CD4-positive, alpha-beta memory T cell (primary cell): ENCODE measurements at regions not wholly inside any gene's neighbourhood (a gene's known extent, or its start where the extent isn't known, plus 50 kb on each side); places are given as distances from the start of the nearest gene placed in this dataset.

Experiments used
- CTCF ChIA-PET: fragments of 350-600 bp; sonication (Branson Sonifier 250); formaldehyde crosslinking; loops from one replicate; lab custom pipeline; 2021; ENCODE audit warnings: inconsistent platforms; ENCODE audit not compliant: partially characterized antibody; lab: Charles Lee
- POLR2A ChIA-PET: fragments of 350-600 bp; sonication (Branson Sonifier 250); formaldehyde crosslinking; loops from one replicate; lab custom pipeline; 2021; ENCODE audit not compliant: partially characterized antibody; lab: Charles Lee
- DNase-seq, 5 donors: peaks; one replicate each; pipeline versions ENCODE4 v3.0.0 to v3.0.0-alpha.2; 2020 to 2022; ENCODE audit warnings: mixed read lengths in 1 of 5
- H3K27ac ChIP-seq: one replicate; pipeline ENCODE4 v1.7.0; 2013; ENCODE audit warnings: low read depth, low read length
- H3K27me3 ChIP-seq: 2 replicates; pipeline ENCODE4 v1.7.0; 2013; ENCODE audit warnings: mild to moderate bottlenecking, low read length, moderate library complexity; ENCODE audit not compliant: insufficient read depth
- H3K36me3 ChIP-seq: 2 replicates; pipeline ENCODE4 v1.7.0; 2013; ENCODE audit warnings: mild to moderate bottlenecking, low read length, moderate library complexity; ENCODE audit not compliant: insufficient read depth
- H3K4me1 ChIP-seq: 2 replicates; pipeline ENCODE4 v1.7.0; 2013; ENCODE audit warnings: mild to moderate bottlenecking, low read length, moderate library complexity; ENCODE audit not compliant: insufficient read depth
- H3K4me3 ChIP-seq, 2 donors: one replicate each; pipeline ENCODE4 v1.7.0; 2013; ENCODE audit warnings: low read length in 2 of 2, mild to moderate bottlenecking in 1 of 2
- H3K9me3 ChIP-seq, 2 donors: one replicate each; pipeline ENCODE4 v1.7.0; 2013; ENCODE audit warnings: low read length in 2 of 2, control low read depth in 1 of 2; ENCODE audit not compliant: control insufficient read depth in 1 of 2
- H3K27ac Mint-ChIP-seq, 7 donors: one replicate each; pipeline ENCODE4 v1.8.0; 2020 to 2021; ENCODE audit warnings: mixed read lengths in 7 of 7, mild to moderate bottlenecking in 6 of 7, inconsistent platforms in 3 of 7, moderate library complexity in 3 of 7
- H3K27me3 Mint-ChIP-seq, 2 donors: one replicate each; pipeline ENCODE4 v1.8.0; 2020 to 2021; ENCODE audit warnings: mixed read lengths in 2 of 2
- H3K36me3 Mint-ChIP-seq, 2 donors: one replicate each; pipeline ENCODE4 v1.8.0; 2020 to 2021; ENCODE audit warnings: mixed read lengths in 2 of 2, inconsistent platforms in 1 of 2, mild to moderate bottlenecking in 1 of 2
- H3K4me1 Mint-ChIP-seq, 4 donors: one replicate each; pipeline ENCODE4 v1.8.0; 2020 to 2021; ENCODE audit warnings: mixed read lengths in 4 of 4, mild to moderate bottlenecking in 1 of 4
- H3K4me3 Mint-ChIP-seq, 8 donors: one replicate each; pipeline ENCODE4 v1.8.0; 2020 to 2021; ENCODE audit warnings: mixed read lengths in 8 of 8, mild to moderate bottlenecking in 7 of 8, moderate library complexity in 6 of 8, inconsistent platforms in 3 of 8
- H3K9me3 Mint-ChIP-seq, 8 donors: one replicate each; pipeline ENCODE4 v1.8.0; 2020 to 2021; ENCODE audit warnings: mixed read lengths in 8 of 8, mild to moderate bottlenecking in 5 of 8, inconsistent platforms in 3 of 8, moderate library complexity in 1 of 8
- intact Hi-C: fragments of 100-400 bp; cut with micrococcal nuclease; formaldehyde crosslinking; loops from one replicate; pipeline ENCODE4 v1.15.1; 2023

DNA sequence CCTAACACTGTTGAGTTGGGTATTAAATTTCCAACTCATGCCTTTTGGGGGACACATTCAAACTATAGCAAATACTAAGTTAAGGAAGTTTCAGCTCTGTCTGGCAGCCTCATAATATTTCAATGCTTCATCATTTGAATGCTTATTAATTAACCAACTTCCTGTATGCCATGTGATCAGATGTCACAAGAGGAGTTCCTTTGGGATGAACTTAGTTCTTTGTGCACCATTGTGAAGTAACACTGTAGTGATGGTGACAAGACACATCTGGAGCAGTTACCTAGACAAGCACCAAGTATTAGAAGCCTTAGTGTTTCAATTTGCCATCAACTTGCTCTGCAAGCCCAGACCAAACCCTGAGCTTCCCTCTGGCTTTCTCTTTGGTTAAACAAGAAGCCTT lies 90.7 kb upstream of the IL12B start:
- ChIA-PET CTCF (interaction anchor here (0.9 to 1.8 kb wide), 4 partner anchors 8 to 89 kb away, joined by 3 to 6 read pairs (median 4); no protein-coding TSS in a partner anchor), POLR2A (interaction anchor here (1.1 kb wide), 1 partner anchor 80 kb away, joined by 4 read pairs; no protein-coding TSS in a partner anchor)
- H3K4me3 ChIP-seq: no peak overlapping the region
- H3K27me3 ChIP-seq: no peaks in the 10 kb centered on the region
- intact Hi-C loops: no loop called here
- no peaks in the 10 kb centered on the region for H3K4me1 ChIP-seq
- Mint-ChIP-seq H3K27ac (no peak overlapping the region), H3K4me3 (no peak overlapping the region), H3K27me3 (no peaks in the 10 kb centered on the region), H3K36me3 (no peaks in the 10 kb centered on the region), H3K4me1 (peaks cover under 1 to 9% (median 6%) of the 10 kb centered on the region in 4 donors), H3K9me3 (peaks cover 0 to 2% (median 0%) of the 10 kb centered on the region in 8 donors)
- DNase-seq: no peak
- H3K36me3 ChIP-seq: no peaks in the 10 kb centered on the region
- no peaks in the 10 kb centered on the region for H3K9me3 ChIP-seq
- H3K27ac ChIP-seq: no peak overlapping the region

DNA sequence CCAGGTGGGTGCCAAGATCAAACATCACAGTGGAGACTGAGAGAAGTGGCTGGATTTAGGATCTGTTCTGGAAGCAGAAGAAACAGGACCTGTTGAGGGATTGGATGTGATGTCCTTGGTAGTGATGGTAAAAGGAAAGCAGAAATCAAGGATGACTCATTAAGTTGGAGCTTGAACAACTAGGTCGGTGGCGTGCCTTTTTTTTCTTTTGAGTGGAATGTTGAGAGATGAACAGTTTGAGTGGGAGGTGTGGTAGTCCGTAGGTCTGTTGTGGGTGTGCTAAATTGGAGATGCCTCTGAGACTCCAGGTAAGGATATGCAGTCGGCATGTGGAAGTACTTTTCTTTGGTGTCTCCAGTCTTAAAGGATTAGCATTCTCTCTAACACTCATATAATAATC lies 92.1 kb upstream of the IL12B start:
- peaks cover 0 to 2% (median 0%) of the 10 kb centered on the region in 8 donors for H3K9me3 Mint-ChIP-seq
- no peaks in the 10 kb centered on the region for H3K27me3 Mint-ChIP-seq
- Histone ChIP-seq H3K27ac (no peak overlapping the region), H3K4me1 (peaks cover 13% of the 10 kb centered on the region), H3K9me3 (no peaks in the 10 kb centered on the region), H3K36me3 (no peaks in the 10 kb centered on the region), H3K27me3 (no peaks in the 10 kb centered on the region), H3K4me3 (no peak overlapping the region)
- H3K4me1 Mint-ChIP-seq: peaks cover 9 to 21% (median 15%) of the 10 kb centered on the region in 4 donors
- intact Hi-C loops: no loop called here
- no peak for DNase-seq
- no peak overlapping the region for H3K27ac Mint-ChIP-seq
- H3K36me3 Mint-ChIP-seq: no peaks in the 10 kb centered on the region
- H3K4me3 Mint-ChIP-seq: no peak overlapping the region
- ChIA-PET POLR2A (interaction anchor here (0.7 kb wide), 1 partner anchor 8 kb away, joined by 4 read pairs; no protein-coding TSS in a partner anchor), CTCF (interaction anchor here (0.7 to 1.8 kb wide), 4 partner anchors 10 to 114 kb away, joined by 3 to 5 read pairs (median 4); no protein-coding TSS in a partner anchor)

- POLR2A ChIA-PET: interaction anchor here (0.7 kb wide), 1 partner anchor 7 kb away, joined by 4 read pairs; no protein-coding TSS in a partner anchor
These were observed 92.6 kb upstream of the IL12B start for GRCh38 chr5:159422910-159423309.

DNA sequence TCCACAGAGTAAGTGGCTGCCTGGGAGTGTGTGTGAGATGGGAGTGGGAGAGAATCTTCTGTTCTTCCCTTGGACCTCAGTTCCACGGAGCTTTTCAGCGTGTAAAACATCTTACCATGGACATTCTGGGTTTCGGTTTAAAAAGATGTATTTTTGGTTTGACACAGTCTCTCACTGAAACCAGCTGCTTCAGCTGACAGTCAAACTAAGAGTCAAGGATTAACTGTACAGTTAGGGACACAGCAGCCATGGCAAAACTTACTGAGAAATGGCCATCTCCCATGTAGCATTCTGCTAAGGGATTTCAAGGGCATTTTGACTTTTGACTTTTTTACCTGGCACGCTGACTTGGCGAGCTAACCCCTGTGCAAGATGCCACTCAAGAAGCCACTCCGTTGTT lies 93.8 kb upstream of the IL12B start:
- Histone ChIP-seq H3K4me1 (peaks cover 21% of the 10 kb centered on the region), H3K27me3 (no peaks in the 10 kb centered on the region), H3K27ac (no peak overlapping the region), H3K4me3 (no peak overlapping the region), H3K36me3 (no peaks in the 10 kb centered on the region), H3K9me3 (no peaks in the 10 kb centered on the region)
- Mint-ChIP-seq H3K27me3 (peaks cover 0 to 1% of the 10 kb centered on the region in 2 donors), H3K4me1 (peaks cover 16 to 34% (median 24%) of the 10 kb centered on the region in 4 donors), H3K27ac (no peak overlapping the region), H3K36me3 (no peaks in the 10 kb centered on the region), H3K9me3 (peaks cover 0 to 2% (median 0%) of the 10 kb centered on the region in 8 donors), H3K4me3 (no peak overlapping the region)
- intact Hi-C loops: no loop called here
- ChIA-PET CTCF (interaction anchor here (1.0 to 1.2 kb wide), 3 partner anchors 9 to 107 kb away, joined by 3 read pairs; no protein-coding TSS in a partner anchor), POLR2A (no interaction called here)
- DNase-seq: no peak

More at GRCh38 chr5:159422910-159423309, 92.6 kb upstream of the IL12B start:
- Mint-ChIP-seq H3K27me3 (no peaks in the 10 kb centered on the region), H3K36me3 (no peaks in the 10 kb centered on the region), H3K9me3 (peaks cover 0 to 2% (median 0%) of the 10 kb centered on the region in 8 donors), H3K27ac (no peak overlapping the region), H3K4me1 (peaks cover 15 to 26% (median 20%) of the 10 kb centered on the region in 4 donors), H3K4me3 (no peak overlapping the region)
- no peak overlapping the region for H3K4me3 ChIP-seq
- H3K27ac ChIP-seq: no peak overlapping the region
- peaks cover 19% of the 10 kb centered on the region for H3K4me1 ChIP-seq
- intact Hi-C loops: no loop called here
- H3K9me3 ChIP-seq: no peaks in the 10 kb centered on the region
- H3K27me3 ChIP-seq: no peaks in the 10 kb centered on the region
- CTCF ChIA-PET: interaction anchor here (1.1 kb wide), 1 partner anchor 19 kb away, joined by 4 read pairs; no protein-coding TSS in a partner anchor
- DNase-seq: no peak
- no peaks in the 10 kb centered on the region for H3K36me3 ChIP-seq

DNA sequence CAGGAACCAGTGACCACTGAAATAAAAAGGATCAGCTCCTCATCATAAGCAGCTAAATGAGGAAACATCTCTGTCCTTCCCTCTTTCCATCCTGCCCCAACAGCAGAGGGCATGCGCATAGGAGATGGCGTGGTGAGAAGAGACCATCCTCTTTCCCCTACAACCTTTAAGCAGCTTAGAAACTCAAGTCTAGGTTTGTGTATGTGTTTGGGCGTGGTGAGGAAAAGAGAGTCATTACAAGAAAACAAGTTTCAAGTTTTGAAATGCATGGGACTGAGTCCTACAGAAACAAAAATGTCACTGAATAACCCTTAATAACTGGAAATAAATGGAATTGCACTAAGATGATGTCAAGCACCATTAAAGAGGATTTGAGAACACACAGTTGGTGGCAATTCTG lies 96.4 kb upstream of the IL12B start:
- Mint-ChIP-seq H3K36me3 (no peaks in the 10 kb centered on the region), H3K9me3 (peaks cover 0 to 3% (median 0%) of the 10 kb centered on the region in 8 donors), H3K4me1 (peaks cover 14 to 38% (median 22%) of the 10 kb centered on the region in 4 donors), H3K4me3 (peak overlapping the region in 1 of 8 donors; percentile 19), H3K27ac (peak overlapping the region in 4 of 7 donors; percentile 2 to 73 (median 55)), H3K27me3 (peaks cover 1% of the 10 kb centered on the region in 2 donors)
- ChIA-PET POLR2A (interaction anchor here (3.0 kb wide), 1 partner anchor 14 kb away, joined by 22 read pairs; no protein-coding TSS in a partner anchor), CTCF (interaction anchor here (0.9 to 1.9 kb wide), 5 partner anchors 15 to 140 kb away, joined by 3 to 5 read pairs (median 4); no protein-coding TSS in a partner anchor)
- no peaks in the 10 kb centered on the region for H3K36me3 ChIP-seq
- no peak overlapping the region for H3K27ac ChIP-seq
- peaks cover 21% of the 10 kb centered on the region for H3K4me1 ChIP-seq
- no peaks in the 10 kb centered on the region for H3K9me3 ChIP-seq
- intact Hi-C loops: loop anchor here (5.0 kb wide), 1 partner anchor 94 kb away; the partner anchor contains the start of gene IL12B
- no peak for DNase-seq
- H3K27me3 ChIP-seq: no peaks in the 10 kb centered on the region
- H3K4me3 ChIP-seq: no peak overlapping the region

DNA sequence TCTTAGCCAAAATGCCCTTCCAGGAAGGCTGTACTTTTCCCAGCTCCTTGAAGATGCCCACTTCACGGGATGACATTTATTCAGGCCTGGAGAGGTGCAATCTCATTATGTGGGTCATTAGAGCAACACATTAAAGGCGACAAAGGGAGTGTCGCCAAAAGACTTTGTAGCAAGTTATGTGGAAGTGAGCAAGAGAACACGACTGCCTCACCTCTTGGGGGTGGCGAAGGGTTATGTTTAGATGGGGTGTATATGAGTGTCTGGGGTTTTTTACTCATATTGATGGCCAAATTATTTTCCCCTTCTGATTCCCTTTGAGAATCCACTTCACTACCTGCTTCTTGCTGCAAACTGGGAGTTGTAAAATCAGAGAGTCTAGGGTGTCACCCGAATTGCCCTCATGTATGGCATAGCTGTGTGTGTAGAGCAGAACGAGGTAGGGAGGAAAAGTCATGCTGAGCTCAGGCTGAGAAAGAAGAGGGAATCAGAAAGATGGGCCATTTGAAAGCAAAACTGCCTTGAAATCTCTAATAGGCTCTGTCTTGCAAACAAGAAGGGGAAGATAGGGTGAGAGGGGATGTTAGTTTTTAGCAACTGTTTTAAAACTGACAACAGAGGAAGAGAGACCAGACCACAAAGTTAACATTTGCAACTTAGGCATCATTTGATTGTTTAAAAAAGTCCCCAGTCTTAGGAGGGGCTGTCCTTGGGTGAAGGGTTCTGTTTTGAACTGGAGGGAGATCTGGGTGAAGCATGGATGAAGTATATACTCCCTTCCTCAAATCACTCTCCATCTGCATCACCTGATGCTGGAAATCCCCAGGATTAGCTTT lies 97.1 kb upstream of the IL12B start:
- Histone ChIP-seq H3K36me3 (no peaks in the 10 kb centered on the region), H3K27ac (no peak overlapping the region), H3K4me3 (no peak overlapping the region), H3K27me3 (no peaks in the 10 kb centered on the region), H3K4me1 (peaks cover 21% of the 10 kb centered on the region), H3K9me3 (no peaks in the 10 kb centered on the region)
- ChIA-PET POLR2A (interaction anchor here (0.7 to 3.0 kb wide), 2 partner anchors 15 to 25 kb away, joined by 3 to 22 read pairs; no protein-coding TSS in a partner anchor), CTCF (interaction anchor here (0.9 to 1.9 kb wide), 5 partner anchors 15 to 141 kb away, joined by 3 to 5 read pairs (median 4); no protein-coding TSS in a partner anchor)
- Mint-ChIP-seq H3K36me3 (no peaks in the 10 kb centered on the region), H3K4me3 (peak overlapping the region in 6 of 8 donors; percentile 3 to 71 (median 31)), H3K27me3 (peaks cover 1% of the 10 kb centered on the region in 2 donors), H3K27ac (peak overlapping the region; percentile 1 to 92 (median 78)), H3K4me1 (peaks cover 14 to 38% (median 22%) of the 10 kb centered on the region in 4 donors), H3K9me3 (peaks cover 0 to 3% (median 0%) of the 10 kb centered on the region in 8 donors)
- DNase-seq: peak in 1 of 5 donors; percentile 25
- intact Hi-C loops: loop anchor here (5.0 kb wide), 1 partner anchor 95 kb away; the partner anchor contains the start of gene IL12B
